HG03432 (cell line): ENCODE measurements at regions not wholly inside any gene's neighbourhood (a gene's known extent, or its start where the extent isn't known, plus 50 kb on each side); places are given as distances from the start of the nearest gene placed in this dataset.
"Not testable (repeated sequence)": the region's sequence is repeated elsewhere in the genome, so short reads cannot be mapped to it uniquely, and the experiment has no call there.

Source experiments
- ATAC-seq: cut with Tn5 transposase; IDR thresholded peaks from one replicate; pipeline ENCODE4 v1.9.1; 2021; ENCODE audit warnings: mild to moderate bottlenecking, moderate library complexity; ENCODE audit not compliant: unreplicated experiment

DNA sequence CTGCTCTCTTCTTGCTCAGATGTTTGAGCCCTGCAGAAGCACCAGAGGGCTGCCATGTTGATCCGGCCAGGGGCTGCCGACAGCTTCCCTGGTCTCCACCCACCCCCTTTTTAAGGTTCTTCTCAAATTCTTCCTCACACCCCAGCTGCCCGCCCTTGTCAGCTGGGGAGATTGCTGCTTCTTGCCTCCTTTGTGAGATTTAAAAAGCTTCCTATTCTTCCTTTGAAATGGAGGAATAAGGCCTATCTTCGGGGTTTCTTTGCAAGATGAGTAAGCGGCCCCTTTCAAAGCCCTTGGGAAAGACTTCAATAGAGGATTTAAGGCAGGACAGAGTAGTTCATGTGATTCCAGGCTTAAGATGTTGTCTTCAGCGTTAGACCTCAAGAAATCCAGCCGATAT, 211.9 kb upstream of the SHH start:
- ATAC-seq = no peak

GRCh38 chr7:156022483-156023459, 210.5 kb upstream of the SHH start:
- no peak for ATAC-seq

DNA sequence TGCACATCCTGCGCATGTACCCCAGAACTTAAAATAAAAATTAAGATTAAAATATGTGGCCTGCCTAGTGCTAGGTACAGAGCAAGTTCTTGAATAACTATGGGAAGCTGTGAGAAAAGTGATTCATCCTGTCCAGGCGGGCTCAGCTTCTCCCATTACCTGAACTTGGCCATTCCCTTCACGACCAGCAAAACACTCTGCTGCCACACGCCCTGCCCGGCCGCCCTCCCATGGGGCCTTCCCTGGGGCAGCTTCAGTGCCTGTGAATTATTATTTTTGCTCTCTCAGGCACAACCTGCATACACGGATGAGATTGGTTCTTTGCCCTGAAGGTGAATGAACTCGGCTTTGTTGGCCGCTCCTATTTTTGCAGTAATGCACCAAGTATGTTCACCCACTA, 209.2 kb upstream of the SHH start:
- ATAC-seq = no peak

GRCh38 chr7:156020566-156020965, 208.3 kb upstream of the SHH start:
- no peak for ATAC-seq

GRCh38 chr7:156019776-156020565, 207.7 kb upstream of the SHH start:
- ATAC-seq = no peak

DNA sequence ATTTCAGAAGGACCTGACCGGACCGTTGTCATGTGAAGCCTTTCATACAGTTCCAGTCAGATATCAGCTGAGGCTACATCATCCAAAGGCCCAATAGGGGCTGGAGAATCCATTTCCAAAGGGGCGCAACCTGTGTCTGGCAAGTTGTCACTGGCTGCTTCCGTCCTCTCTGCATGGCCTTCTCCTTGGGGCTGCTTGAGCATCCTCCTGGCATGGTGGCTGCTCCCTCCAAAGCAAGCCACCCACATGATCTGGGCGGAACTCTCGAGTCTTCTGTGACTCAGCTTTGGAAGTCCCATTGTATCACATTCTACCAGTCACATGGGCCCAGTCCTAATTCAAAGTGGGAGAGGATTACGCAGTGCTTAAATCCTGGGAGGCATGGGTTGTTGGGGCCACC, 207.0 kb upstream of the SHH start:
- ATAC-seq = no peak

- ATAC-seq = no peak
Observed at GRCh38 chr7:156017916-156018700, 205.8 kb upstream of the SHH start.

- no peak for ATAC-seq
Observed at GRCh38 chr7:156017431-156017830, 205.2 kb upstream of the SHH start.

DNA sequence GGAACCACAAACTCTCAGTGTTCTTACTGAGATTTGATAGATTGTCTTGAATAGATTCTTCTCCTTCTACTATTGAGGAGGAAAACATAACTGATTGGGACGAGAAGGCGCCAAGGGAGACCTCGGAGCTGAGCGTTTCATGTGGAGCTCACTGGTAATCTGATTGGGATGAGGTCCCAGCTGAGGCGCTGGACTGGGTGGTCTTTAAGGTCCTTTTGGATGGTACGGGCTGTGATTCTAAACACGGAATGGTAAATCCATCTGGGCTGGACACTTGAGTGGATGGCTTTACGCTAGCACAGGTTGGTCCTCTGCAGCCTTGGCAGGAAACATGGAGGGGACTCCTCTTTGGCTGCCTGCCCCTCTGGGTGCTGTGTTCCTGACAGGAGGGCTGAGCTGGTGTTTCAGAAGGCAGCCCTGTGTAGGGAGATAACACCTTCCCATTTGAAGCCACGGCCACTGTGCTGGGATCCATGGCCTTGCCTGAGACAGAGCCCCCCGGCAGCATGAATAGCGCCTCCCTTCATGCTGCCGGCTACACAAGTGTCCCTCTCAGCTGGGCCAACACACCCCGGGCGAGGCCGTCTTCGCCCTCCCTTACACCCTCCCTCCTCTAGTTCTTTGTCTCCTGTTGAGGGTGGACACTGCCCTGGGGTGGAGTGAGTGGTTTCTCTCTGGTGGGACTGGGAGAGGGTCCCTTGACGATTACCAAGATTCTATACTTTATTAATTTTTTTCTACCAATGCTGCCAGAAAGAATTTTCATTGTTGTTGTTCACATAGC, 203.2 kb upstream of the SHH start:
- no peak for ATAC-seq

GRCh38 chr7:156014808-156015207, 202.5 kb upstream of the SHH start:
- ATAC-seq = no peak

GRCh38 chr7:156014201-156014600, 201.9 kb upstream of the SHH start:
- peak; percentile 51 for ATAC-seq

DNA sequence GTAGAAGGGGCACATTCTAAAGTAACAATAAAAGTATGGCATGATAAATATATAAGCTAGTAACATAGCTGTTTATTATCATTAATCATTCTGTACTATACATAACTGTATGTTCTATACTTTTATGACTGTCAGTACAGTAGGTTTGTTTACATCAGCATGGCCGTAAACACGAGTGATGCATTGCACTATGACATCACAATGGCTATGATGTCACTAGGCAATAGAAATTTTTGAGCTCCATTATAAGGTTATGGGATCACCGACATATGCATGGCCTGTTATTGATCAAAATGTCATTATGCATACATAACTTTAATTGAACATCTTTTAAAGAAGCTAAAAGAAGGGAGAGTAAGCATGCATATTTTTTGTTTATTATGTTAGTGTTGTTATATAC, 200.1 kb upstream of the SHH start:
- ATAC-seq = no peak

DNA sequence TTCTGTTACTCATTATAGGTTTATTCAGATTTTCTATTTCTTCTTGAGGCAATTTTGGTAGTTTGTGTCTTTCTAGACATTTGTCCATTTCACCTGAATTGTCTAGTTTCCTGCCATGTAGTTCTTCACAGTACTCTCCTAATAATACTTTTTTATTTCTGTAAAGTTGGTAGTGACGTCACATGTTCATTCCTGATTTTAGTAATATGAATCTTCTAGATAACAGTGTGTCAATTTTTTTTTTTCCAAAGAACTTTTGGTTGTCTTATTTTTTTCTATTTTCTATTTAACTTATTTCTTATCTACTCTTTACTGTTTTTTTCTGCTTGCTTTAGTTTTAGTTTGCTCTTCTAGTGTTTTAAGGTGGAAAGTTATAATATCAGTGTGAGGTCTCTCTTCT, 197.3 kb upstream of the SHH start:
- ATAC-seq = no peak

- not testable (repeated sequence) for ATAC-seq
Observed at GRCh38 chr7:156006876-156007275, 194.6 kb upstream of the SHH start.

GRCh38 chr7:156006024-156006423, 193.8 kb upstream of the SHH start:
- ATAC-seq = no peak

DNA sequence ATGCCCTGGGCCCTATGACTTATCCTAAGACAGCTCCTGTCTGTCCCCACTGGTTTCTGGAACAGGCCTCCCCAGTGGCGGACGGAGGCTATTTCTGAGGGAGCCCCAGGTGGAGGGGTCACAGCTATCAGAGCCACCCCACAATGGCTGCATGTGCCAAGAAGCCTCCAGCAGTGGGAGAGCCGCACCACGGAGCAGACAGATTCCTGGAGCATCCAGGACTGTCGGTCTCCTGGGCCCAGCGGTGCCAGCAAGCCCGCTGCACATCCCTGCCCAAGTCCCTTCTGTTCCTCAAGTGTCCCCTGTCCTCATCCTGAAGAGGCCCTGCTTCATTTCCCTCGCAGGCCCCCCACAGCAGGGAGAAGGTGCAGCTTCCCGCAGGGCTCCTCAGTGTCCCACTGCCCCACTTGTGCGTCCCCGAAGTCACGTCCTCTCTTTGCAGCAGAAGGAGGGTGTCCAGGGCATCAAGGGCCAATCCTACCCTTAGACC, 193.0 kb upstream of the SHH start:
- no peak for ATAC-seq

GRCh38 chr7:156004265-156005201, 192.3 kb upstream of the SHH start:
- ATAC-seq = no peak

DNA sequence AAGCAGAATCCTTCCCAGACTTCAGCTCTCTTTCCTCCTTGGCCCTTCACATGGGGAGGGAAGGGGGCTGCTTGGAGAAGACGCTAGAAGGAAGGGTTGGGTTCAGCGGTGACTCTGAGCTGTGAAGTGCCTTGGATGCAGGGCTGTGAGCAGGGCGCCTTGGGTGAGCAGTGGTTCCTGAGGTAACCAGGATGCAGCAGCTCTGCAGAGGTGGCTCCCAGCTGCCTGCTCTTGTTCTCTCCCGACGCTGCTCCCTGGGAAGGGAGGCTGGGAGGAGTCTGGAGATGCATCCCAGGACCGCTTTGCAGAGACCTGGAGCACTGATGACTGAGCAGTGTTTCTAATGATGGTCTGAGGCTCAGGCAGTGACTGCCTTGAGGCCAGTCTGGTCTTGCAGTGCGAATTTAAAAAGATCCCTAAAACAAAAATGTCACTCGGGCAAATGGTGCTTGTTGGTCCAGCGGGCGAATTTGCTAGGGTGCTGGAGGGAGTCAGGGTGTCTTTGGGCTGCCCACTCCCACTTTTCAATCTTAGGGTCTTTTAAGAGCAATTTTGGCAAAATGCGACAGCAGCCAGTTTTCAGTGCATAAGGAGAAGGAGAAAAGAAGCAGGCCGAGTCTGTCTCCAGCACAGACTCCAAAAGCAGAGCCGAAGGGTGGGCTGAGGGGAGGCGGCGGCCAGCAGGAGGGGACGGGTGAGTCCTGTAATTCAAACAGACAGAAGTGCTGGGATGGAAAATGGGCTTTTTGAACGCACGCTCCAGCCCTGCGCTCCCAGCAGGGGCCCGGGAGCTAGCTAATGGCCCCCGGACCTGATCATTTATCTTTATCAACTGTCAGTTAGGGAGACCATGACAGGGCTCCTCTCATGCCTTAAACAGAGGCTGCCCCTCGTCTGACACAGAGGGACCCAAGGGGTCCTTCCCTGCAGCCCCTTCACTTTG, 191.2 kb upstream of the SHH start:
- ATAC-seq = no peak
